GM20000 (cell line): ENCODE measurements at regions not wholly inside any gene's neighbourhood (a gene's known extent, or its start where the extent isn't known, plus 50 kb on each side); places are given as distances from the start of the nearest gene placed in this dataset.
A peak's percentile ranks its signal among the peaks of the same experiment; 100 is the strongest.

Experiments
- DNase-seq: peaks from one replicate; pipeline ENCODE4 v3.0.0; 2012; ENCODE audit warnings: low spot score
- TF ChIP-seq, protein P1 (sequence below): IDR thresholded peaks from 2 replicates; pipeline ENCODE4 v1.5.1; 2012; ENCODE audit warnings: mild to moderate bottlenecking, control low read depth; ENCODE audit errors: extremely low read depth, missing control alignments

- no peak for DNase-seq
- TF ChIP-seq, protein P1, sequence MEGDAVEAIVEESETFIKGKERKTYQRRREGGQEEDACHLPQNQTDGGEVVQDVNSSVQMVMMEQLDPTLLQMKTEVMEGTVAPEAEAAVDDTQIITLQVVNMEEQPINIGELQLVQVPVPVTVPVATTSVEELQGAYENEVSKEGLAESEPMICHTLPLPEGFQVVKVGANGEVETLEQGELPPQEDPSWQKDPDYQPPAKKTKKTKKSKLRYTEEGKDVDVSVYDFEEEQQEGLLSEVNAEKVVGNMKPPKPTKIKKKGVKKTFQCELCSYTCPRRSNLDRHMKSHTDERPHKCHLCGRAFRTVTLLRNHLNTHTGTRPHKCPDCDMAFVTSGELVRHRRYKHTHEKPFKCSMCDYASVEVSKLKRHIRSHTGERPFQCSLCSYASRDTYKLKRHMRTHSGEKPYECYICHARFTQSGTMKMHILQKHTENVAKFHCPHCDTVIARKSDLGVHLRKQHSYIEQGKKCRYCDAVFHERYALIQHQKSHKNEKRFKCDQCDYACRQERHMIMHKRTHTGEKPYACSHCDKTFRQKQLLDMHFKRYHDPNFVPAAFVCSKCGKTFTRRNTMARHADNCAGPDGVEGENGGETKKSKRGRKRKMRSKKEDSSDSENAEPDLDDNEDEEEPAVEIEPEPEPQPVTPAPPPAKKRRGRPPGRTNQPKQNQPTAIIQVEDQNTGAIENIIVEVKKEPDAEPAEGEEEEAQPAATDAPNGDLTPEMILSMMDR, result no peak
Observed at GRCh38 chr7:26096136-26096535, 55.9 kb upstream of the NFE2L3 start.

DNA sequence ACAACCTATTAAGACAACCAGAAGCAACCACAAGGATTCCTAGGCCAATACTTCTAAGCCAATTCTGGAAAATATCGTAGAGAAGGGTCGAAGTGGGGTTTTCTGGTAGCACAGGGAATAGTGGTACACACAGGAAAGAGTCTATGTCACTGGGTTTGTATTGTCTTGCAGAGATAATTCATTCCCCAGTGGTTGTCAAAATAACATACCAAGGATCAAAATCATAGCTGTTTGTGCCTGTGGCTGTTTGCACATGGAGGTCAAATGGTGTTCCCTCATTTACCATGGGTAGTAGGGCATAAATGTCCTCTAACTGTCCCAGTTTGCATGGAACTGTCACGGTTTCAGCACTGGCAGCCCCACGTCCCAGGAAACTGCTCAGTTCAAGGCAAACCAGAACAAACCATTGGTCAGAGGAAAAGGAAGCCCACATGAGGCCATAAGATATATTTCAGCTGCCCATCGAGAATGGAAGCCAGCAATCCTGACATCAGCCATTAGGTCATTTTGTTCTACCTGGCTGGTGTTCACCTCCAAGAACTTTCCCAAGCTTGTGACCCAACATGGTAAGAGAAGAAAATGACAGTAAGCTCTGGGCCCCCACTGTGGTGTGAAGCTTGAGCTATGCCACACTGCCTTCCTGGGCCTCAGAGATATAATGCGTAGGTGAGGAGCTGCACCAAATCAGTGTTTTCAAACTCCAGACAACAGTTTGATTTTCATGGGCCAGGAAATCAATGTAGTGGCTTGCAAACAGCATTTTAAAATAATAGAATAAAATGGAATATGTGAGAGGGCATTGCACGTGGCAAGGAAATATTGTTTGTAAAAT lies 53.9 kb upstream of the NFE2L3 start:
- no peak for DNase-seq
- TF ChIP-seq, protein P1, result no peak

DNA sequence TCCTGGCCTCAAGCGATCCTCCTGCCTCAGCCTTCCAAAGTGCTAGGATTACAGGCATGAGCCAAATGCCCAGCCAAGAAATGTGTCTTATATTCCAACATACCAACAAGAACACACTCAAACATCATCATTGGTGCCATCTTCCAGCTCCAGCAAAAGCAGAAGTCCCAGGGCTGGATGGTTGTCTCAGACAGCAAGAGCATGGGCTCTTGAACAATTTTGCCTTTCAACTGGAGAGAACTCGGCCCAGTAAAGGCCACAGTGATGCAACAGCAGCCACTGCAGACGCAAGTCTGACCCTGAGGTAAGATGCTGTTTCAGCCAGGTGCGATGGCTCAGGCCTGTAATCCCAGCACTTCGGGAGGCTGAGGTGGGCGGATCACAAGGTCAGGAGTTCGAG lies 52.8 kb upstream of the NFE2L3 start:
- TF ChIP-seq, protein P1, result no peak
- DNase-seq, result no peak

DNA sequence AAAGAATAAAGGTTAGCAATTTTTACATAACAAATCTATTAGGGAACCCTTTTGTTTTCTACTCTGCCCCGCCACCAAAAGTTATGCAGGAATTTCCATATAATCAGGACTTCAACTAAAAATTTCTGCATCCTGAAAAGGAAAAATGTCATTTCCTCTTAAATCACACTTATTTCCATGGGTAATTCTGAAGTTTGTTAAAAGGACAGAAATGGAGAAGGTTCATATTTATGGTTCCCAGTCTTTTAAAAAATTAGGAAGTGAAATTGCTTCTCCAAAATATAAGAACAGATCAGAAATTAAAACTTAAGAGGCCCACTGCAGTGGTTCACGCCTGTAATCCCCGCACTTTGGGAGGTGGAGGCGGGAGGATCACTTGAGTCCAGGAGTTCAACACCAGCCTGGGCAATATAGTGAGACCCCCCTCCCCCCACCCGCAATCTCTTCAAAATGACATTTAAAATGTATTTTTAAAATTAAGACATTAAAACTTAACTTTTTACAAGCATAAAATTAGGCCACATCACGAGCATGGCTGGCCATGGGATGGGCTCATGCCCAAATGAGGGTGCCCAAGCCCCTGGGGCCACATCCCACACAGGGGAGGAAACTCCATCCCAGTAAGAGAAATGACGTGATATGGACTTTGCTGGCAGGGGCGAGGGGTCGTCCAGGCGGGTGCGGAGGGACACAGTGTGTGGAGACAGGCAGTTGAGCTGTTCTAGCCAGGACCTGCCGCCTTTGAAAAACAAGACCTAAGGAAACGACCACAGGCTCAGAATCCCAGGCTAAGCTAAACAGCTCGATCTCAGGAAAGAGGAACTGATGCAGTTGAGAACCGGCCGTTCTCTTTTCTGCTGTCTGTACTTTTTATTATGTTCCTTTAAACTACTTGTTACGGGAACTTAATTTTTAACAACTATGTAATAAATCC lies 51.3 kb upstream of the NFE2L3 start:
- DNase-seq, result no peak
- TF ChIP-seq, protein P1, result no peak

DNA sequence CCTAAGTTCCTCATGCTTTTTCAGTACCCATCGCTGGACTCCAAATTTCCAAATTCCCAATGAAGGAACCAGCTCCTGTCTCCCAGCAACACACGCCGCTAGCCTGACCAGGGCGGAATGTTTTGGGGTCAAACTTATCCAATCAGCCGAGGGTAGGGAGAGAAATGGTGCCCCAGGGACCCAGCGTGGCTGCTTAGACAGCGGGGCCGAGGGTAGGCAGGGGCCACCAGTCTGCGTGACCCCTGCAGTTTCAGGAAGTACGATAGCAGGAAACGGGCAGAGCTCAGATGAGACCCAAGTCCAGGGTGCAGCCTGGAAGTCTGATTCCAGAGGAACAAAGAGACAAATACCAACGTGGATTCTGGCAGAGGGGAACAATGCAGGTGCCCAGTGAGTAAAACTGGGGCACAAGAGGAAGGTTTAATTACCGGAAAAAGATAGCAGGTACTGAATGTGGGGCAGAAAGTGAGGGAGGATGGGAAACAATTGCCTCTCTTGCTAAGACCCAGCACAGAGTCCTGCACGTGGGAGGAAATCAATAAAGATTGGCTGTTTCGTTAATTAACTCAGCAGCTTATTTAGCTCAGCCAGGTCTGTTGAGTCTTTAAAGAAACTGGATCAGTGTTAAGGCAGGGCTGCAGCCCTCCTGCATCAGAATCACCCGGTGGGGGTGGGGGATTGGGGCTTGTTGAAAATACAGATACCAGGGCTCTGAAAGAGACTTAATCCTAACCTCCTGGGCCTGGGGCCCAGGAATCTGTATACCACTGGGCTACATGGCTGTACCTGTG lies 50.4 kb upstream of the NFE2L3 start:
- TF ChIP-seq, protein P1, result no peak
- peak; percentile 26 for DNase-seq

DNA sequence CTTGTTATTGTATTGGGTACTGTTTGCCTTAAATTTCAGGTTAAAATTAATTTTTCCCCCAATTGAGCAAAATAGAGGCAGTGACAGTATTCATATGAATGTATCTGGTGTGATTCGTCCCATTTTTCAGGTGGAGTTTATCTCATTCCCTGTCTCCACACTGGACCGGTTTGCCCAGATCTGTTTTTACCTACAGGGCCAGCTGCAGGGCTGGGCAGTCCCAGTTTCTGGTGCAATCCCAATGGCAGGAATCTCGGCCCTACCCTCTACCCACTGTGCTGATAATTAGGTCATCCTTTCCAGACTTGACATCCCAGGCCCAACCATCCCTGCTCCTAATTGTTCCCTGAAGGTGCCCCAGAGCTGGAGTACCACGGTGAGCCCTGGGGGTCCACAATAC lies 49.8 kb upstream of the NFE2L3 start:
- TF ChIP-seq, protein P1, result no peak

More for the DNA sequence above, 49.8 kb upstream of the NFE2L3 start:
- DNase-seq, result no peak
